ENCODE measurements at regions not wholly inside any gene's neighbourhood (a gene's known extent, or its start where the extent isn't known, plus 50 kb on each side); places are given as distances from the start of the nearest gene placed in this dataset.

DNA sequence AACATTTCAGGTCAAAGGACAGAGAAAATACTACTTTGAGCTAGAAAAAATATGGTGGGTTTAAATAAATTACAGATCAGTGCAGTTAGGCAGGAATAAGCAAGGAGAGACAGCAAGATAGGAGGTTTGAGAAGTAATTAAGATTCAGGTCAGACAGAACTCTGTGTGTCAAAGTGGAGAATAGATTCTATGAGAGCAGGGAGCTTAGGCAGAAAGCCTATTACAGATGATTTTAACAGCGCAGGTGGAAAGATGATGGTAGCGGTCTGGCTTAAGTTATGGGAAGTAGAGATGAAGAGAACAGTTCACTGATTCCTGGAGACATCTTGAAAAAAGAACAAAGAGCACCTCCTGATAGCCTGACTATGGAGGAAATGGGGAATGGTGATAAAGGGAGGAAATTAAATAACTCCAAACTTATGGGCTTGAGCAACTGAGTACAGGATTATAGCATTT, 106.0 kb downstream of the APIP start:
- POLR2A ChIA-PET (ENCODE audit: partially characterized antibody): no interaction called here
- Histone ChIP-seq H3K4ac (replicated peaks; ENCODE audit: insufficient read length, low read depth, low read length) (no peak overlapping the region), H3K14ac (ENCODE audit: insufficient read length) (no peak overlapping the region), H2BK5ac (ENCODE audit: low read depth, low read length) (no peak overlapping the region), H3K4me3 (ENCODE audit: extremely low read depth in 1 of 4, insufficient read depth in 2 of 4, low read depth in 3 of 4, low read length in 4 of 4) (no peak overlapping the region), H3K4me2 (ENCODE audit: insufficient read depth in 1 of 2, low read depth in 2 of 2, low read length in 2 of 2) (no peak overlapping the region), H2BK20ac (ENCODE audit: low read length) (no peak overlapping the region), H3K36me3 (ENCODE audit: control insufficient read depth in 2 of 4, insufficient read depth in 4 of 4, low read length in 3 of 4) (no peaks in the 10 kb centered on the region), H3K56ac (replicated peaks; ENCODE audit: insufficient read length, low read depth, low read length) (no peak overlapping the region), H2AFZ (ENCODE audit: low read length) (no peak overlapping the region), H3K18ac (ENCODE audit: extremely low read depth, low read length) (no peak overlapping the region), H3K23me2 (ENCODE audit: low read depth, low read length) (no peaks in the 10 kb centered on the region), H3K4me1 (replicated peaks in 1 of 4; ENCODE audit: control insufficient read depth in 3 of 4, insufficient read depth in 4 of 4, low read length in 3 of 4) (no peaks in the 10 kb centered on the region), H3K79me2 (ENCODE audit: control insufficient read depth in 1 of 2, insufficient read depth in 2 of 2, low read length in 2 of 2) (no peaks in the 10 kb centered on the region), H3K27ac (ENCODE audit: low read depth, low read length) (no peak overlapping the region), H2BK120ac (replicated peaks; ENCODE audit: low read depth, low read length) (no peak overlapping the region), H4K91ac (replicated peaks; ENCODE audit: insufficient read length, low read length) (no peak overlapping the region), H2BK15ac (ENCODE audit: low read length) (no peak overlapping the region), H3K9ac (replicated peaks in 1 of 4; ENCODE audit: extremely low read depth in 1 of 4, low read depth in 3 of 4, low read length in 3 of 4) (peak overlapping the region in 1 of 4 experiments; percentile 34; a peak in 1 of 7 replicates), H3K23ac (ENCODE audit: insufficient read length) (no peak overlapping the region), H4K8ac (ENCODE audit: extremely low read depth, insufficient read depth, low read length) (no peak overlapping the region), H2BK12ac (ENCODE audit: low read depth, low read length) (no peak overlapping the region), H4K5ac (ENCODE audit: insufficient read length, low read depth, low read length) (no peak overlapping the region), H3K27me3 (replicated peaks in 1 of 4; ENCODE audit: control insufficient read depth in 3 of 4, extremely low read depth in 1 of 4, insufficient read depth in 3 of 4, low read length in 3 of 4) (no peaks in the 10 kb centered on the region), H3K79me1 (ENCODE audit: low read depth, low read length) (no peaks in the 10 kb centered on the region), H2AK5ac (ENCODE audit: low read depth, low read length) (no peak overlapping the region), H3K9me3 (ENCODE audit: insufficient read depth in 2 of 2, low read depth in 1 of 2, low read length in 1 of 2) (no peaks in the 10 kb centered on the region), H4K20me1 (replicated peaks in 1 of 2; ENCODE audit: control insufficient read depth in 1 of 2, insufficient read depth in 2 of 2, low read length in 2 of 2) (no peaks in the 10 kb centered on the region)
- DNase-seq (ENCODE audit: low read depth in 1 of 2, low spot score in 2 of 2): no peak
- CTCF ChIA-PET (ENCODE audit: partially characterized antibody): interaction anchor here (1.5 kb wide), 1 partner anchor 11 kb away, joined by 4 read pairs; no protein-coding TSS in a partner anchor
- 92% methylated on average over 2 of the region's 2 CpGs; no CpG with 5 or more reads in 1 of the 2 experiments for WGBS, 2 experiments (ENCODE audit: extremely low coverage in 1 of 2, insufficient coverage in 1 of 2, insufficient read length in 1 of 2, insufficient replicate concordance in 2 of 2, low coverage in 1 of 2, low lambda C conversion rate in 2 of 2, missing lambda C conversion rate in 1 of 2)
- no peak for FAIRE-seq
- no peak for TF ChIP-seq HDAC2 (IDR thresholded peaks at IDR 0.05; ENCODE audit: borderline replicate concordance in 1 of 2, low read depth in 2 of 2, low read length in 2 of 2)
- TF ChIP-seq SRF (IDR thresholded peaks at IDR 0.05; ENCODE audit: low read depth, low read length): no peak
- no peak for TF ChIP-seq ASH2L (IDR thresholded peaks at IDR 0.05; ENCODE audit: low read length)
- TF ChIP-seq BRCA1 (IDR thresholded peaks at IDR 0.05; ENCODE audit: low read depth, low read length): no peak
- no peak for TF ChIP-seq RBBP5 (IDR thresholded peaks at IDR 0.05; ENCODE audit: borderline replicate concordance, low read depth, low read length)
- TF ChIP-seq EP300 (IDR thresholded peaks at IDR 0.05; ENCODE audit: borderline replicate concordance in 1 of 2, low read depth in 2 of 2, low read length in 2 of 2): no peak
- TF ChIP-seq, protein P1, sequence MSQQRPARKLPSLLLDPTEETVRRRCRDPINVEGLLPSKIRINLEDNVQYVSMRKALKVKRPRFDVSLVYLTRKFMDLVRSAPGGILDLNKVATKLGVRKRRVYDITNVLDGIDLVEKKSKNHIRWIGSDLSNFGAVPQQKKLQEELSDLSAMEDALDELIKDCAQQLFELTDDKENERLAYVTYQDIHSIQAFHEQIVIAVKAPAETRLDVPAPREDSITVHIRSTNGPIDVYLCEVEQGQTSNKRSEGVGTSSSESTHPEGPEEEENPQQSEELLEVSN (IDR thresholded peaks at IDR 0.05): no peak
- no peak for TF ChIP-seq JUN (IDR thresholded peaks at IDR 0.05; ENCODE audit: low read depth, low read length)

All from H1 (cell line).